DMS79 (cell line): ENCODE measurements at regions not wholly inside any gene's neighbourhood (a gene's known extent, or its start where the extent isn't known, plus 50 kb on each side); places are given as distances from the start of the nearest gene placed in this dataset.

Experiments used
- DNase-seq: peaks from one replicate; lab custom pipeline; 2025; lab: John Stamatoyannopoulos, UW

DNA sequence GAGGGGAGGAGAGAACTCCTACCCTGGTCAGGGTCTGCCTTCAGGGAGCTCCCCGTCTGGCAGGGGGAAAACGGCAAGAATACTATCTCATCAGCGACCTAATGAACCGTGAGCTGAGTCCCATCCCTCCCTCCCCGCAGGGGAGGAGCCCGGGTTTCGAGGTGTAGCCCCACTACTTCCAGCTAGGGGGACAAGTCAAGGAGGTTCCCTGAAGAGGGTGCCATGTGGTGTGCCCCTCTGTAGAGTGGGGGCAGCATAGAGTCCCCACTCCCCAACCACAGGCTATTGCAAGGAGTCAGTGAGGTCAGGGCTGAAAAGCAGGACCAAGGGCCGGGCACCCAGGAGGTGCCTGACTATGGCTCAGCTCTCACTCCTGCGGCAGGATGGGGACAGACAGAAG lies 50.9 kb upstream of the RXRA start:
- DNase-seq: no peak

DNA sequence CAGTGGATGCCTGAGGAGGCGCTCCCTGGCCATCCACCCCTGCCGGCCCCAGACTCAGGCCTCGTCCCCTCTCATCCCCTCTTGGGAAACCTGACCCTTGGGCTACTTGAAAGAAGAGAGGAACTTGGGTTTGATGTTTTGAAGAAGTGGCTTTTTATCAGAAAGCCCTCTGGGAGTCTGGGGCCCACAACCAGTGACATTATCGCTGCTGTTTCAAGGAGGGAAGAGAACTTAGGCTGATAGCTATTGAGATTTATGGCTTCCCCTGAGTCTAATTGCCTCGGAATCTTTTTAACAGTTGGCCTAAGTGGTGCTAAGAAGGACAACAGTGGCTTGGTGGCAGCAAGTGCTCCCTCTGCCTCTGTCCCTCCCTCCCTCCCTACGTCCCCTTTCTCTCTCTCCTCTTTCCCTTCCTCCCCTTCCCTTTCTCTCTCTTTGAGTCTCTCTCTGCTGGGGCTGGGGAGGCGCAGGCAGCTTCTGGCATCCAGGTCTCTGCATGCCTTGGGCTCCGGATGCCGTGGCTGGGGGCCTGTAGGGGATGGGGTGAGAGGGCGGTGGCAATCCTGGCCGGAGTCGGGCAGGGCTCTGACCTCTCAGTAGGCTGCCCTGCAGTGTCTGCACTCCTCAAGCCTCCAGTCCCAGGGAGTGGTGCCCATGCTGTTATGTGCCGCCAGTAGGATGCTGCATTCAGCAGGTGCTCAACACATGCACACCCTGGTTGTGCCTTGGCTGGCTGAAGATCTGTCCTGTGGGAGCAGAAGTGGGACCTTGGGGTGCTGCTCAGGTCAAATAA lies 49.6 kb upstream of the RXRA start:
- DNase-seq: peak; percentile 71
